DMS 273 treated with DMSO at 0.1 percent for 48 hours (cell line): ENCODE measurements at regions not wholly inside any gene's neighbourhood (a gene's known extent, or its start where the extent isn't known, plus 50 kb on each side); places are given as distances from the start of the nearest gene placed in this dataset.
A peak's percentile ranks its signal among the peaks of the same experiment; 100 is the strongest.

Source experiments
- DNase-seq: peaks from one replicate; lab custom pipeline; 2025; lab: John Stamatoyannopoulos, UW

DNA sequence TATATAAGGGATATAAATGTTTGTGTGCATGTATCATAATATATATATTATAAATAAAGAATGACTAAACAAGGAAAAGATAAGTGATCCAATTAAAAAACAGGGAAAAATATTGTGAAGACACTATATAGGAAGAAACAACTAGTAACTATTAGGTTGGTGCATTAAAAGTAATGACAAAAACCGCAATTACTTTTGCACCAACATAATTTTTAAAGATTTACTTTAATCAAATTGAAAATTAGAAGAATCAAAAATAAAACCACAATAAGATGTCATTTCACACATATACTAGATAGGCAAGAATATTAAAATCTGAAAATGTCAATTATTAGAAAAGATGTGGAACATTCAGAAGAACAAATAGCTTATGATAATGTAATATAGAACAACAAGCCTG is 595.9 kb downstream of the KCNJ3 start:
- no peak for DNase-seq

DNA sequence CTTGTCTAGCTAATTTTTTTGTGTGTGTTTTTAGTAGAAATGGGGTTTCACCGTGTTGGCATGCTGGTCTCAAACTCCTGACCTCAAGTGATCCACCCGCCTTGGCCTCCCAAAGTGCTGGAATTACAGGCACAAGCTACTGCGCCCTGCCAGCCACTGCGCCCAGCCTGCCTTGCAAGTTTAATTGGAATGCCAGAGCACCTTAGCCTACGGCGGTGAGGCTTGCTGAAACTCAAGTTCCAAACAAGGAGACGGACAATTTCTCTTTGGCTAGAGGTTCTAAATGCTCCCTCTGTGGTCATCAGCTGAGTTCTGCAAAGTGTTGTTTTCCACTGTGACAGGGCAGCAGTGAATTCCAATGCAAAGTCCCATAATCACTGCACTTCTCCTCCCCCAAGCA is 583.4 kb downstream of the KCNJ3 start:
- no peak for DNase-seq

- DNase-seq: no peak
These were observed 574.8 kb downstream of the KCNJ3 start for GRCh38 chr2:155273323-155273722.

DNA sequence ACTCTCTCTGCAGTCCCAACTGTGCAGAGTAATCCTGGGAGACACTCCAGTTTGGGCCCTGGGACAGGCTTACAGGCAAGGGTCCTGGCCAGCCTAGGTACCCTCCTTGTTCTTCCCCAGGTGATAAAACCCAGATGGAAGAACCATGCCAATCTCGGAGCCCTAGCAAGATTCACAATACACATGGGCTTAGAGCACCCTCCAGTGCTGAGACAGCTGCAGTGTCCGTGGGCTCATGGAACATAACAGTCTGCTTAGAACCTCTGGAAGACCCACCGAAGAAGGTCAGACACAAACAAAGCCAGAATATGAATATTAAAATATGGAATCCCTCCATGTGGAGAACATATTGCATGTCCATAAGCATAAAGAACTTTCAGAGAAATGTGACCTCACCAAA is 568.1 kb downstream of the KCNJ3 start:
- DNase-seq: no peak

- DNase-seq: no peak
These were observed 567.6 kb downstream of the KCNJ3 start for GRCh38 chr2:155266109-155266508.

DNA sequence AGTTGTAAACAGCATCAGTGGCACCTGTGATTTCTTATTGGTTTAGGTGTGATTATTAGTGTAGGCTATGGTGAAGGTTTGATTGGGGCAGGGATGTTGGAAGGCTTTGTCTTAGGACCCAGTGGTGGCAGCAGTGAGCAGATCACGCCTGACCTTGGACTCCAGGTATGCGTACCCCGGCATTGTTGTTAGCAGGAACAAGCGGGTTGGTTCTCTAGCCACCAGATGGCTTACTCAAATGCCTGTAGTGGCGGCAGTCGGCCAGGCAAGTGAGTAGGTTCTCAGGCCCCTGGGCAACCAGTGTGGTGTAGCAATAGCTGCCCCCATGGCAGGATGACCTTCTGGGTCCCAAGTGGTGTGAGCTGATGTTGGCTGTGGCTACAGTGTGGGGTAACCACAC is 558.3 kb downstream of the KCNJ3 start:
- DNase-seq: no peak

DNA sequence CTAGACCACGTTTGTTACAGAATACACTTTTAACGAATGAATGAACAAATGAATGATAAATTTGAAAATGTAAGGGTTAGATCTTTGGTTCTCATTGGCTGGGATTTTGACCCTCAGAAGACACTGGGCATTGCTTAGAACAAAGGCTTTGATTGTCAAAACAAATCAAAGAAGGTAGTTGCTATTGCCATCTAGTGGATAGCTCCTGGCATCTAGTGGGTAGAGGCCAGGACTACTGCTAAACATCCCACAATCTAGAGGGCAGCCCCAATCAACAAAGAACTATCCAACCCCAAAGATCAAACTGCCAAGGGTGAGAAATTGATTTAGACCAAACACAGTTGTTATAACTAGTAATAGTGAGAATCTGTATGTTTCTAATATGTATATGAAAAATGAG is 552.3 kb downstream of the KCNJ3 start:
- DNase-seq: peak; percentile 11

DNA sequence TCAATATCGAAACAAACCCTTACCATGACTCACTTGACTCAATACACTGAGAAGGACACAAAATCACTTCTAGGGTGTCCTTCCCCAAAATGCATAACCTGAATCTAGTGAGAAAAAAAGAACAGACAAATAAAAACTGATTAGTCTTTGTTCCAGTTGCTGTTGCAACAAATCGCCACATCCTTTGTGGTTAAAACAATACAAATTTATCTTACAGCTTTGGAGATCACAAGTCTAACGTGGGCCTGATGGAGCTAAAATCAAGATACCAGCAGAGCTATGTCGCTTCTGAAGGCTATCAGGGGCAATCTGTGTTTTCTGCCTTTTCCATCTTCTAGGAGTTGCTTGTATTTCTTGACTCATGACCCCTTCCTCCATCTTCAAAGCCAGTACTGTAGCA is 541.7 kb downstream of the KCNJ3 start:
- DNase-seq: no peak

DNA sequence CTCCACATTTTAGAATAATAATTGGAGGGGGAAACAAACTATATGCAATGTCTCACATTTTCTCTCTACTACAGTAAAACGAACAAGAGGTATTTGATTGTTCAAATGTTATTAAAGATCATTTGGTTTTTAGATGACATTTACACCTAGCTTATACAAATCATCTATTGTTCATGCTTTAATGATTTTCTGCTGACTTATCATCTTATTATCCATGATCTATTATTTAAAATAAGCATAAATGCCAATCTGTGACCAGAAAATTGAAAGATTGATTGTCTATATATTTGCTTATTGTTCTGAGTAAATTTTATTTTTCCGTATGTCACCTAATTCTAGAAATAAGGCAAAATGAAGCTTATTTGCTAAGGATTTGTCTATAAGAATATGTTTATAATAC is 537.2 kb downstream of the KCNJ3 start:
- no peak for DNase-seq

- peak; percentile 39 for DNase-seq
These were observed 525.4 kb downstream of the KCNJ3 start for GRCh38 chr2:155223781-155224406.

DNA sequence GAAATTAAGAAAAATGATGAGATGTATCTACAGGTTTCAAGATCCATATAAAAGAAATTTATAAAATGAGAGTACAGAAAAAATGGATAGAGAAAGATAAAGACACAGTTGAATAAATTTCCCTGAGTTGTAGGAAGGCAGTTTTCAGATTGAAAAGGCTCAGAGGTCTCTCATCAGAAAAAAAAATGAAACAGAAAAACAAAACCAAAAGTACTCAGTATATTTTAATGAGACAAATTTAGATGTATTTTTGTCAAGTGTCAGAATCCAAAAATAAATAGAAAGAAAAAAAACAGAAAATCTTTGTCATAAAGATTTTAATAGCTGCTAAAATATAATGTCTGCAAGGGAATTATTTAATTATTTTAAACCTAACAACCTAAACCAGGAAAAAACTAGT is 520.5 kb downstream of the KCNJ3 start:
- no peak for DNase-seq

- DNase-seq: no peak
These were observed 519.9 kb downstream of the KCNJ3 start for GRCh38 chr2:155218292-155218924.

GRCh38 chr2:155215037-155215707 is 516.7 kb downstream of the KCNJ3 start:
- DNase-seq: no peak

- DNase-seq: no peak
These were observed 511.4 kb downstream of the KCNJ3 start for GRCh38 chr2:155209696-155210450.

DNA sequence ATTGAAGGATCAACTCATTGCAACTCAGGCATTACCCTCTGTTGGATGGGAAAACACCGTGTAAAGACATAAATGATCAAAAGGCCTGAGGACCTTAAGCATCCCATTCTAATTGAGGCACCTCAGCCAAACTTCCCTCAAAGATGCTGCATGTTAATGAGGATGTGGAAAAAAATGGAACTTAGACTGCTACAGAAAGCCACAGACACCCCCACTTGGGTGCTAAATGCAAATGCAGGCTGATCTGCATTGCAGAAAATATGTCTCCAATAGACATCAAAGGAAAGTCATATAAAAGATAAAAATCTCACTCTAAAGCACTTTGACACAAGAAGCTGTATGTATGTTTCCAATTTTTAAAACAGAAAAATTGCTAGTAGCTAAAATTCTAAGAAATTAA is 504.7 kb downstream of the KCNJ3 start:
- peak; percentile 30 for DNase-seq

DNA sequence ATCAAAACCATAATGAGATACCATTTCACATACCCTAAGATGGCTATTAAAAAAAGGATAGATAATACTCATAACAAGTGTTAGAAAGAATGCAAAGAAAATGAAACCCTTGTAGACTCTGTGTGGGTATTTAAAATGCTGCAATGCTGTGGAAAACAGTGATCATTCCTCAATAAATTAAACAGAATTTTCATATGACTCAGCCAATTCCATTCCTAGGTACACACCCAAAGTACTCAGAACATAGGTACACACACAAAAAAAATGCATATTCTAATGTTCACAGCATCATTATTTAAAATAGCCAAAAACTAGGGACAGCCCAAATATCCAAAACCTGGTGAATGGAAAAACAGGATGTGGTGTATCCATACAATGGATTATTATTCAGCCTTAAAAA is 502.3 kb downstream of the KCNJ3 start:
- no peak for DNase-seq

- no peak for DNase-seq
These were observed 491.8 kb downstream of the KCNJ3 start for GRCh38 chr2:155190342-155190741.

DNA sequence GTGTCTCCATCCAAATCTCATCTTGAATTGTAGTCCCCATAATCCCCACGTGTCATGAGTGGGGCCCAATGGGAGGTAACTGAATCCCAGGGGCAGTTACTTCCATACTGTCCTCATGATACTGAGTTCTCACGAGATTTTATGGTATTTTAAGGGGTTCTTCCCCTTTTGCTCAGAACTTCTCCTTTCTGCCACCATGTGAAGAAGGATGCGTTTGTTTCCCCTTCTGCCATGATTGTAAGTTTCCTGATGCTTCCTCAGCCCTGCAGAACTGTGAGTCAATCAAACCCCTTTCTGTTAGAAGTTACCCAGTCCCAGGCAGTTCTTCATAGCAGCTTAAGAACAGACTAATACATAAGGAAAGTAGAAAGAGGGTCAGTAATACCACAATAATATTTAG is 480.4 kb downstream of the KCNJ3 start:
- DNase-seq: no peak

GRCh38 chr2:155176345-155176744 is 477.9 kb downstream of the KCNJ3 start:
- DNase-seq: no peak

GRCh38 chr2:155169317-155169716 is 470.8 kb downstream of the KCNJ3 start:
- no peak for DNase-seq

GRCh38 chr2:155162494-155162893 is 464.0 kb downstream of the KCNJ3 start:
- DNase-seq: no peak

DNA sequence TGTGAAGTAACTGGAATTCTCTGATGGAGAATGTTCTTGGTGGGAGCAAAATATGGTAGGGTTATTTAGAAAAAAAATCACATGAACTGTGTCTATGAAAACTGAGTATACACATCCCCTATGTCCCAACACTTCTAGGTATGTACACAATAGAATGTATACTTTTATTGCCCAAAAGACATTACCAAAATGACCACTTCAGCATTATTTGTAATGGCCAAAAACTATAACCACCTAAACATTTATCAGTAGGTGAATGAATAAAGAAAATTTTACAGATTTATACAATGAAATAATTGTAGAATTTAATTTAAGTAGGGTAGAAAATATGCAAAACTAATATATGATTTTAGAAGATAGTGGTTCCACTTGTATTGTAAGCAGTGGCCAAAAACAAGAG is 462.8 kb downstream of the KCNJ3 start:
- no peak for DNase-seq

DNA sequence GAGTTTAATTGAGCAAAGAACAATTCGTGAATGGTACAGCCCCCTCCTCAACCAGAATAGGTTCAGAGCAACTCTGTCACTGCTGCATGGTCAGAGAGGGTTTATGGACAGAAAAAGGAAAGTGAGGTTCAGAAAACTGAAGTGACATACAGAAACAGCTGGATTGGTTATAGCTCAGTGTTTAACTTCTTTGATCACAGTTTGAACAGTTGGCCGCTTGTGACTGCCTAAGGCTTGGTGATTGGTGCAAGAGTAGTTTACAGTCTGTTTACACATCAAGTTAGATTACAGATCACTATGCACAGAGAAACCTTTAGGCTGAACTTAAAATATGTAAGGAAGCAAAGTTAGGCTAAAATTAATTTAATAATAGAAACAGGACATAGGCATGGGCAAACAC is 459.2 kb downstream of the KCNJ3 start:
- DNase-seq: peak; percentile 52
